Astrocyte (in vitro differentiated cells and primary cell): ENCODE measurements at regions not wholly inside any gene's neighbourhood (a gene's known extent, or its start where the extent isn't known, plus 50 kb on each side); places are given as distances from the start of the nearest gene placed in this dataset.

ENCODE experiments used
- DNase-seq: peaks from one replicate; pipeline ENCODE4 v3.0.0-alpha.2; 2010; ENCODE audit warnings: low read depth
- FAIRE-seq: peaks from 2 replicates; lab custom pipeline; 2011; peaks lifted over from hg19 to GRCh38; lab: Jason Lieb, UNC
- H2AFZ ChIP-seq: 2 replicates; pipeline ENCODE4 v1.6.0; 2012; ENCODE audit warnings: low read depth, low read length, inconsistent platforms
- H3K27ac ChIP-seq: 2 replicates; pipeline ENCODE4 v1.5.1; 2011; ENCODE audit warnings: low read depth, low read length, inconsistent platforms
- H3K27me3 ChIP-seq: 2 replicates; pipeline ENCODE4 v1.6.0; 2011; ENCODE audit warnings: low read length, inconsistent platforms; ENCODE audit not compliant: insufficient read depth
- H3K36me3 ChIP-seq: 2 replicates; pipeline ENCODE4 v1.5.1; 2011; ENCODE audit warnings: low read length, inconsistent platforms; ENCODE audit not compliant: insufficient read depth
- H3K4me1 ChIP-seq: 2 replicates; pipeline ENCODE4 v1.5.1; 2011; ENCODE audit warnings: low read length, inconsistent platforms; ENCODE audit not compliant: insufficient read depth
- H3K4me2 ChIP-seq: 2 replicates; pipeline ENCODE4 v1.6.0; 2012; ENCODE audit warnings: low read length, inconsistent platforms
- H3K4me3 ChIP-seq: 2 replicates; pipeline ENCODE4 v1.5.1; 2011; ENCODE audit warnings: low read depth, mild to moderate bottlenecking, low read length, inconsistent platforms; ENCODE audit not compliant: insufficient read depth
- H3K79me2 ChIP-seq: 2 replicates; pipeline ENCODE4 v1.6.0; 2012; ENCODE audit warnings: mild to moderate bottlenecking, low read length, inconsistent platforms; ENCODE audit not compliant: insufficient read depth
- H3K9ac ChIP-seq: 2 replicates; pipeline ENCODE4 v1.6.0; 2012; ENCODE audit warnings: mild to moderate bottlenecking, low read length, inconsistent platforms
- H3K9me3 ChIP-seq: 2 replicates; pipeline ENCODE4 v1.5.1; 2012; ENCODE audit warnings: low read depth, mild to moderate bottlenecking, low read length, inconsistent platforms; ENCODE audit not compliant: insufficient read depth
- H4K20me1 ChIP-seq: 2 replicates; pipeline ENCODE4 v1.6.0; 2012; ENCODE audit warnings: low read length, inconsistent platforms; ENCODE audit not compliant: insufficient read depth
- H3K27ac Mint-ChIP-seq: one replicate; pipeline ENCODE4 v1.8.0; 2021; ENCODE audit warnings: mild to moderate bottlenecking, mixed read lengths; ENCODE audit not compliant: unreplicated experiment
- H3K27me3 Mint-ChIP-seq: one replicate; pipeline ENCODE4 v1.8.0; 2021; ENCODE audit warnings: low read depth, mixed read lengths; ENCODE audit not compliant: unreplicated experiment
- H3K36me3 Mint-ChIP-seq: one replicate; pipeline ENCODE4 v1.8.0; 2021; ENCODE audit warnings: low read depth, mixed read lengths; ENCODE audit not compliant: unreplicated experiment
- H3K4me1 Mint-ChIP-seq: one replicate; pipeline ENCODE4 v1.8.0; 2021; ENCODE audit warnings: low read depth, mixed read lengths; ENCODE audit not compliant: unreplicated experiment
- H3K4me3 Mint-ChIP-seq: one replicate; pipeline ENCODE4 v1.8.0; 2021; ENCODE audit warnings: mild to moderate bottlenecking, moderate library complexity, mixed read lengths; ENCODE audit not compliant: unreplicated experiment
- H3K9me3 Mint-ChIP-seq: one replicate; pipeline ENCODE4 v1.8.0; 2021; ENCODE audit warnings: mild to moderate bottlenecking, mixed read lengths; ENCODE audit not compliant: unreplicated experiment
- EZH2 ChIP-seq: IDR thresholded peaks from 2 replicates; pipeline ENCODE4 v1.6.1; 2012; ENCODE audit warnings: mild to moderate bottlenecking, low read length, inconsistent platforms; ENCODE audit not compliant: insufficient read depth
- TF ChIP-seq, protein P1 (sequence below): IDR thresholded peaks from 2 replicates; pipeline ENCODE4 v1.5.1; 2011; ENCODE audit warnings: low read depth, mild to moderate bottlenecking, inconsistent platforms, low read length, moderate library complexity; ENCODE audit not compliant: insufficient read depth

DNA sequence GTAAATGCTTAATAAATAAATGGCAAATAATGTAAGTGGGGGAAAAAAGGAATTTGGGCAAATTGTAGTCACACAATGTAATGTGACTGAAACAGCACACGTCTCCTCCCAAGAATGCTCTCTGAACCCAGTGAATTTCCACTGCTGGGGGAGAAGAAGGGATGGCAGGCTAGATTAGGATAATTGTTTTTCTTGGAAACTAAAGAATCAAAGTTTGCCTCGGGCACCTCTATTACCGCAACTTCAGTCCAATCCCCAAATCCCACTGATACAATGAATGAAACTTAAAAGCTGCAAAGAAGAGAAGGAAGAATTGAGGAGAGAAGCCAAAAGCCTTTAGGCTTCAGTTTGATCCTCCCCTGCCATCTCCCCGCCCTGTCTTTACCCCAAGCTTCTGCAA, 423.2 kb upstream of the PAPPA start:
- H3K4me3 Mint-ChIP-seq = no peak overlapping the region
- H3K4me1 Mint-ChIP-seq = peaks cover 38% of the 10 kb centered on the region
- no peaks in the 10 kb centered on the region for H3K36me3 Mint-ChIP-seq
- Histone ChIP-seq H3K4me2 (no peak overlapping the region), H3K36me3 (no peaks in the 10 kb centered on the region), H3K9me3 (peaks cover 2% of the 10 kb centered on the region), H3K27ac (no peak overlapping the region), H3K4me1 (no peaks in the 10 kb centered on the region), H3K4me3 (no peak overlapping the region), H3K79me2 (no peaks in the 10 kb centered on the region), H3K27me3 (no peaks in the 10 kb centered on the region), H2AFZ (no peak overlapping the region), H4K20me1 (no peaks in the 10 kb centered on the region), H3K9ac (no peak overlapping the region)
- FAIRE-seq (no peak), DNase-seq (no peak)
- TF ChIP-seq, protein P1, sequence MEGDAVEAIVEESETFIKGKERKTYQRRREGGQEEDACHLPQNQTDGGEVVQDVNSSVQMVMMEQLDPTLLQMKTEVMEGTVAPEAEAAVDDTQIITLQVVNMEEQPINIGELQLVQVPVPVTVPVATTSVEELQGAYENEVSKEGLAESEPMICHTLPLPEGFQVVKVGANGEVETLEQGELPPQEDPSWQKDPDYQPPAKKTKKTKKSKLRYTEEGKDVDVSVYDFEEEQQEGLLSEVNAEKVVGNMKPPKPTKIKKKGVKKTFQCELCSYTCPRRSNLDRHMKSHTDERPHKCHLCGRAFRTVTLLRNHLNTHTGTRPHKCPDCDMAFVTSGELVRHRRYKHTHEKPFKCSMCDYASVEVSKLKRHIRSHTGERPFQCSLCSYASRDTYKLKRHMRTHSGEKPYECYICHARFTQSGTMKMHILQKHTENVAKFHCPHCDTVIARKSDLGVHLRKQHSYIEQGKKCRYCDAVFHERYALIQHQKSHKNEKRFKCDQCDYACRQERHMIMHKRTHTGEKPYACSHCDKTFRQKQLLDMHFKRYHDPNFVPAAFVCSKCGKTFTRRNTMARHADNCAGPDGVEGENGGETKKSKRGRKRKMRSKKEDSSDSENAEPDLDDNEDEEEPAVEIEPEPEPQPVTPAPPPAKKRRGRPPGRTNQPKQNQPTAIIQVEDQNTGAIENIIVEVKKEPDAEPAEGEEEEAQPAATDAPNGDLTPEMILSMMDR = no peak
- TF ChIP-seq EZH2 = no peak
- H3K9me3 Mint-ChIP-seq = peaks cover 28% of the 10 kb centered on the region
- H3K27me3 Mint-ChIP-seq = no peaks in the 10 kb centered on the region
- no peak overlapping the region for H3K27ac Mint-ChIP-seq

DNA sequence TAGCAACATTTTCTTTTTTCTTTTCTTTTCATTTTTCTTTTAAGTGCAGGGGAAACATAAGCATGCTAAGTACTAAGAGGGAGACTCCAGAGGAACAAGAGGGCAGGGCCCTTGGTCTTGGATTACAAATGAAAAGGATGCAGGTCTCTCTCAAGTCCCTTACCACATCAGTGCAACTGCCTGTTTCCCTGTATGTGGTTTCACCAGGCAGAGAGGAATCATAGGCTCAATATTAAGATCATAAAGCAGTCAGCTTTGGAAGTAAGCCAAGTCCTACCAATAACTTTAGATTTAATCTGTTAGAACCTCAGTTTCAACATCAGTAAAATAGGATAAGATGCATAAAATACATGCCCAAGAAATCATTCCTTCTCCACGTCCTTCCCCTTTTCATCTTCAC, 422.7 kb upstream of the PAPPA start:
- no peak for TF ChIP-seq EZH2
- TF ChIP-seq, protein P1 = no peak
- H3K4me2 ChIP-seq = no peak overlapping the region
- no peak overlapping the region for H3K9ac ChIP-seq
- peaks cover 2% of the 10 kb centered on the region for H3K9me3 ChIP-seq
- Mint-ChIP-seq H3K27ac (peak overlapping the region; percentile 36), H3K4me3 (no peak overlapping the region), H3K27me3 (no peaks in the 10 kb centered on the region), H3K9me3 (peaks cover 26% of the 10 kb centered on the region), H3K36me3 (no peaks in the 10 kb centered on the region), H3K4me1 (peaks cover 38% of the 10 kb centered on the region)
- H3K27me3 ChIP-seq = no peaks in the 10 kb centered on the region
- no peaks in the 10 kb centered on the region for H4K20me1 ChIP-seq
- no peak overlapping the region for H3K4me3 ChIP-seq
- H2AFZ ChIP-seq = no peak overlapping the region
- H3K4me1 ChIP-seq = no peaks in the 10 kb centered on the region
- FAIRE-seq (no peak), DNase-seq (no peak)
- H3K79me2 ChIP-seq = no peaks in the 10 kb centered on the region
- H3K27ac ChIP-seq = no peak overlapping the region
- no peaks in the 10 kb centered on the region for H3K36me3 ChIP-seq

DNA sequence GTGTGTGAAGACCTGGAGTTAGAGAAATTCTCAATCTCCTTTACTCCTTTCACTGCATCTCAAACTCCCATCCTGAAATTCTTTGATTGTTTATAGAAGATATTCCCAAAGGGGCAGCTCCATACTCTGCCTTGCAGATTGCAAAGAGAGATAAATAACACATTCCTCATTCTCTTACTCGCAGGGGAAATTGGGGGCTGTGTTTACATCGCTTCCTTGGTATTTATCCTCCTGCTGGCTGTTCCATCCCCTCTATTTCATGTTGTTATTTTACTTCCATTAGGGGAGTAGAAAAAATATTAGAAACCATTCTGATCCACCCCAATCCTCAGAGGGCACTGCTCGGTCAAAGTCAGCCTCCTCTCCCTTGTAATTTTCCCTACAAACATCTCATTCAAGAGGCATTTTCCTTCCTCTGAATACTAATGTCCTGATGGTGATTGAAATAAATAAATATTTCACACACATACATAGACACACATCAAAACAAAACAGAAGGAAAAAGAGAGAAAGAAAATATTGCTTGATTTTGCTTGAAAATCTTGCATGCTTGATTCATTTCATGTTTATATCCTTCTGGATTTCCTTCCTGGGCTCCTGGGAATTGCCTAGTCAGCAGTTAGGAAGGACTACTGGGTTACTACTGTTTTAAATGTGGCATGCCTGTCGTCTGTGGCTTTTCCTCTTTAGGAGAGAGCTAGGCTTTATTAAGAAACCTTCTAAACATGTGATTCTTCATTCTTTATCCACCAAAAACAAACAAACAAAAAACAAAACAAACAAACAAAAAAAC, 420.1 kb upstream of the PAPPA start:
- H3K27me3 Mint-ChIP-seq = no peaks in the 10 kb centered on the region
- FAIRE-seq (no peak), DNase-seq (no peak)
- H3K27ac Mint-ChIP-seq = peak overlapping the region; percentile 95
- H3K4me1 Mint-ChIP-seq = peaks cover 38% of the 10 kb centered on the region
- Histone ChIP-seq H2AFZ (no peak overlapping the region), H3K79me2 (no peaks in the 10 kb centered on the region), H3K4me1 (no peaks in the 10 kb centered on the region), H3K9ac (no peak overlapping the region), H3K27me3 (no peaks in the 10 kb centered on the region), H3K27ac (no peak overlapping the region), H4K20me1 (no peaks in the 10 kb centered on the region), H3K4me3 (no peak overlapping the region), H3K36me3 (no peaks in the 10 kb centered on the region), H3K4me2 (no peak overlapping the region), H3K9me3 (peaks cover under 1% of the 10 kb centered on the region)
- H3K36me3 Mint-ChIP-seq = no peaks in the 10 kb centered on the region
- H3K9me3 Mint-ChIP-seq = peaks cover 11% of the 10 kb centered on the region
- TF ChIP-seq EZH2 = no peak
- TF ChIP-seq, protein P1 = no peak
- no peak overlapping the region for H3K4me3 Mint-ChIP-seq
